Spleen (tissue), 7 donors: ENCODE measurements at regions not wholly inside any gene's neighbourhood (a gene's known extent, or its start where the extent isn't known, plus 50 kb on each side); places are given as distances from the start of the nearest gene placed in this dataset.

Source experiments
- CTCF ChIP-seq, 11 experiments: fragments of 200-600 bp in 7 of 11; fragments of 450-650 bp in 4 of 11; sonication (generic) in 4 of 11; IDR thresholded peaks in 8 of 11; conservative IDR thresholded peaks in 3 of 11; 1 replicate in 7 of 11; 2 replicates in 4 of 11; pipeline versions ENCODE4 v1.4.0 to v1.8.0; 2016 to 2021; ENCODE audit warnings: antibody characterized with exemption in 11 of 11, inconsistent platforms in 4 of 11, mild to moderate bottlenecking in 1 of 11
- POLR2AphosphoS5 ChIP-seq, 3 donors: sonication (generic); formaldehyde crosslinking; IDR thresholded peaks; one replicate each; pipeline ENCODE4 v1.5.1; 2017; ENCODE audit warnings: antibody characterized with exemption in 3 of 3
- donor health status: DM: no; HTN: no; CAD: no; lungs with moderate emphysema.
- donor health status: DM: no; HTN: no; CAD: no.
- donor health status: DM: no; HTN: no; CAD: no.

- TF ChIP-seq CTCF (IDR thresholded peaks at IDR 0.05 in 8 of 11, conservative IDR thresholded peaks at IDR 0.05 in 3 of 11) (no peak), POLR2AphosphoS5 (IDR thresholded peaks at IDR 0.05) (no peak)
Measured at GRCh38 chr13:74077792-74078191, 56.4 kb downstream of the KLF12 start.
